ENCODE measurements at regions not wholly inside any gene's neighbourhood (a gene's known extent, or its start where the extent isn't known, plus 50 kb on each side); places are given as distances from the start of the nearest gene placed in this dataset.
"Not testable (repeated sequence)": the region's sequence is repeated elsewhere in the genome, so short reads cannot be mapped to it uniquely, and the experiment has no call there.

- Histone ChIP-seq H3K4me1 (peaks cover 0 to 8% (median 0%) of the 10 kb centered on the region in 10 experiments; a peak in 3 of 20 replicates), H3K4me3 (no peak overlapping the region), H3K9me3 (replicated peaks in 1 of 11) (no peaks in the 10 kb centered on the region), H3K4me2 (no peak overlapping the region), H4K20me1 (no peaks in the 10 kb centered on the region), H3K9ac (no peak overlapping the region), H3K27me3 (no peaks in the 10 kb centered on the region), H3K27ac (no peak overlapping the region), H3K36me3 (no peaks in the 10 kb centered on the region)
- no peak for TF ChIP-seq Cebpa-rat (IDR thresholded peaks at IDR 0.05)
Observed at GRCh38 chr3:165658027-165658426, 179.2 kb downstream of the BCHE start.

GRCh38 chr3:165653130-165653778 lies 184.0 kb downstream of the BCHE start:
- Histone ChIP-seq H3K9ac (no peak overlapping the region), H3K4me3 (no peak overlapping the region), H3K36me3 (no peaks in the 10 kb centered on the region), H4K20me1 (no peaks in the 10 kb centered on the region), H3K9me3 (replicated peaks in 1 of 11) (peaks cover 0 to 8% (median 6%) of the 10 kb centered on the region in 11 experiments; a peak in 10 of 22 replicates), H3K4me1 (peaks cover 0 to 8% (median 0%) of the 10 kb centered on the region in 10 experiments; a peak in 3 of 20 replicates), H3K27ac (peak overlapping the region in 1 of 11 experiments; percentile 9; a peak in 1 of 22 replicates), H3K27me3 (no peaks in the 10 kb centered on the region), H3K4me2 (peak overlapping the region in 1 of 11 experiments; percentile 37; a peak in 1 of 22 replicates)
- no peak for TF ChIP-seq Cebpa-rat (IDR thresholded peaks at IDR 0.05)

GRCh38 chr3:165649282-165649681 lies 187.9 kb downstream of the BCHE start:
- not testable (repeated sequence) for H3K4me2 ChIP-seq; H3K9me3 ChIP-seq (replicated peaks in 1 of 11); H3K36me3 ChIP-seq

GRCh38 chr3:165645191-165645590 lies 192.0 kb downstream of the BCHE start:
- Histone ChIP-seq H3K36me3 (no peaks in the 10 kb centered on the region), H3K27me3 (no peaks in the 10 kb centered on the region), H3K9me3 (replicated peaks in 1 of 11) (peaks cover 0 to 8% (median 6%) of the 10 kb centered on the region in 11 experiments; a peak in 10 of 22 replicates), H3K4me2 (no peak overlapping the region), H3K9ac (no peak overlapping the region), H3K4me1 (0 out of 20 replicates have a peak, but pooled peaks cover 0 to 7% (median 0%) of the 10 kb centered on the region in 10 experiments), H3K27ac (no peak overlapping the region), H4K20me1 (no peaks in the 10 kb centered on the region), H3K4me3 (no peak overlapping the region)
- TF ChIP-seq Cebpa-rat (IDR thresholded peaks at IDR 0.05) = no peak

More at GRCh38 chr3:165649282-165649681, 187.9 kb downstream of the BCHE start:
- H3K27ac ChIP-seq, H3K9ac ChIP-seq, H3K27me3 ChIP-seq, H3K4me1 ChIP-seq, H4K20me1 ChIP-seq, H3K4me3 ChIP-seq: not testable (repeated sequence)

- H3K9ac ChIP-seq = no peak overlapping the region
- TF ChIP-seq Cebpa-rat (IDR thresholded peaks at IDR 0.05) = no peak
- H3K27me3 ChIP-seq = no peaks in the 10 kb centered on the region
- no peaks in the 10 kb centered on the region for H4K20me1 ChIP-seq
- H3K4me1 ChIP-seq = 0 out of 20 replicates have a peak, but pooled peaks cover 0 to 7% (median 0%) of the 10 kb centered on the region in 10 experiments
- peaks cover 0 to 4% (median 3%) of the 10 kb centered on the region in 11 experiments; a peak in 10 of 22 replicates for H3K9me3 ChIP-seq (replicated peaks in 1 of 11)
- H3K36me3 ChIP-seq = no peaks in the 10 kb centered on the region
- no peak overlapping the region for H3K4me2 ChIP-seq
- H3K27ac ChIP-seq = no peak overlapping the region
- no peak overlapping the region for H3K4me3 ChIP-seq
Observed at GRCh38 chr3:165644331-165644730, 192.9 kb downstream of the BCHE start.

- Histone ChIP-seq H3K9ac (no peak overlapping the region), H3K27ac (no peak overlapping the region), H3K36me3 (no peaks in the 10 kb centered on the region), H3K4me2 (no peak overlapping the region; a peak in 1 of 22 replicates), H3K4me3 (no peak overlapping the region), H3K27me3 (no peaks in the 10 kb centered on the region), H3K4me1 (0 out of 20 replicates have a peak, but pooled peaks cover 0 to 7% (median 0%) of the 10 kb centered on the region in 10 experiments), H3K9me3 (replicated peaks in 1 of 11) (no peaks in the 10 kb centered on the region), H4K20me1 (no peaks in the 10 kb centered on the region)
- TF ChIP-seq Cebpa-rat (IDR thresholded peaks at IDR 0.05) = no peak
Observed at GRCh38 chr3:165643425-165643824, 193.8 kb downstream of the BCHE start.

GRCh38 chr3:165642761-165643420 lies 194.3 kb downstream of the BCHE start:
- Histone ChIP-seq H3K27ac (no peak overlapping the region), H3K4me3 (no peak overlapping the region)

GRCh38 chr3:165641569-165642310 lies 195.5 kb downstream of the BCHE start:
- Histone ChIP-seq H3K4me1 (0 out of 20 replicates have a peak, but pooled peaks cover 0 to 7% (median 0%) of the 10 kb centered on the region in 10 experiments), H3K36me3 (no peaks in the 10 kb centered on the region), H3K27ac (no peak overlapping the region), H3K9ac (no peak overlapping the region), H3K4me3 (no peak overlapping the region), H4K20me1 (no peaks in the 10 kb centered on the region), H3K9me3 (replicated peaks in 1 of 11) (no peaks in the 10 kb centered on the region), H3K4me2 (no peak overlapping the region), H3K27me3 (no peaks in the 10 kb centered on the region)
- no peak for TF ChIP-seq Cebpa-rat (IDR thresholded peaks at IDR 0.05)

More at GRCh38 chr3:165642761-165643420, 194.3 kb downstream of the BCHE start:
- H4K20me1 ChIP-seq = no peaks in the 10 kb centered on the region
- TF ChIP-seq Cebpa-rat (IDR thresholded peaks at IDR 0.05) = no peak
- H3K4me1 ChIP-seq = 0 out of 20 replicates have a peak, but pooled peaks cover 0 to 7% (median 0%) of the 10 kb centered on the region in 10 experiments
- no peaks in the 10 kb centered on the region for H3K9me3 ChIP-seq (replicated peaks in 1 of 11)
- H3K36me3 ChIP-seq = no peaks in the 10 kb centered on the region
- H3K4me2 ChIP-seq = no peak overlapping the region
- no peak overlapping the region for H3K9ac ChIP-seq
- H3K27me3 ChIP-seq = no peaks in the 10 kb centered on the region

- Histone ChIP-seq H3K4me1 (0 out of 20 replicates have a peak, but pooled peaks cover 0 to 7% (median 0%) of the 10 kb centered on the region in 10 experiments), H3K27me3 (no peaks in the 10 kb centered on the region), H3K36me3 (no peaks in the 10 kb centered on the region), H3K4me3 (no peak overlapping the region), H4K20me1 (no peaks in the 10 kb centered on the region), H3K9me3 (replicated peaks in 1 of 11) (no peaks in the 10 kb centered on the region), H3K27ac (no peak overlapping the region), H3K9ac (no peak overlapping the region), H3K4me2 (no peak overlapping the region)
- TF ChIP-seq Cebpa-rat (IDR thresholded peaks at IDR 0.05) = no peak
Observed at GRCh38 chr3:165640970-165641369, 196.3 kb downstream of the BCHE start.

Measured in BLaER1 treated with 17β-estradiol and CSF1 and Interleukin-3, amounts not matched to agents 10 nM and 100 nM (cell line).